GM19467 (cell line): ENCODE measurements at regions not wholly inside any gene's neighbourhood (a gene's known extent, or its start where the extent isn't known, plus 50 kb on each side); places are given as distances from the start of the nearest gene placed in this dataset.
A peak's percentile ranks its signal among the peaks of the same experiment; 100 is the strongest.

Experiments
- ATAC-seq: cut with Tn5 transposase; IDR thresholded peaks from one replicate; pipeline ENCODE4 v1.9.1; 2021; ENCODE audit warnings: mild to moderate bottlenecking, moderate library complexity; ENCODE audit not compliant: unreplicated experiment

DNA sequence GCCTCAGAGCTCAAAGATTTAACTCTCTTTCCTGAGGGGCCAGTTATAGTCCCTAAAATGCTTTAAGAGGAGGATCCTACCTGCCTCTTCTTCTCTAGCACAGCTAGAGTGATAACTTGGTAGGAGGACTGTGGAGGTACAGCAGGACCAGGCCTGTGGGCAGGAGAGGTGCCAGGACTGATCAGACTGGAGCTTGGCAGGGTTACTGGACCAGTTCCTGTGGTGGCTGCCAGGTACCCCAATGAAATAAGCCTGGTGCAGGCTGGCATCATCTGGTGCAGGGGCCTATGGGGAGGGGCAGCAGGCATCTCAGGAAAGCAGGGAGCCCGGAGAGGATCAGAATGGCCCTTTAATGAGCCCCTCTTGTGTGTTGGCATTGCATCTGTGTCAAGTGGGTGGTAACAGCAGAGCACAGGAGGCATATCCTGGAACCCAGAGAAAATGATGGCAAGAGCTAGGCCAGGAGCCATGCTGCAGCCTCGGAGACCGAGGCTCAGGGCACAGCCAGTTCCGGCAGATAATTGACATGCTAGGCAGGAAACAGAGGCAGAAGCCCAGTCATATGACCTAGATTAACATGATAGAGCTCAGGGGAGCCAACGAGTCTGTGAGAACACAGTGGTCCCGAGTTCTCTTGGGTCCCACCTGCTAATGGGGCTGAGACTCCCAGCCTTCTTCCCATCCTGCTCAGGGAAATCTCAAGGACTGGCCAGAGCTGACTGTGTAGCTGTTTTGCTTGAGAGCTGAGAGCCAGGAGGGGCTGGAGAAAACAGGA lies 187.5 kb upstream of the ZBED5 start:
- no peak for ATAC-seq

DNA sequence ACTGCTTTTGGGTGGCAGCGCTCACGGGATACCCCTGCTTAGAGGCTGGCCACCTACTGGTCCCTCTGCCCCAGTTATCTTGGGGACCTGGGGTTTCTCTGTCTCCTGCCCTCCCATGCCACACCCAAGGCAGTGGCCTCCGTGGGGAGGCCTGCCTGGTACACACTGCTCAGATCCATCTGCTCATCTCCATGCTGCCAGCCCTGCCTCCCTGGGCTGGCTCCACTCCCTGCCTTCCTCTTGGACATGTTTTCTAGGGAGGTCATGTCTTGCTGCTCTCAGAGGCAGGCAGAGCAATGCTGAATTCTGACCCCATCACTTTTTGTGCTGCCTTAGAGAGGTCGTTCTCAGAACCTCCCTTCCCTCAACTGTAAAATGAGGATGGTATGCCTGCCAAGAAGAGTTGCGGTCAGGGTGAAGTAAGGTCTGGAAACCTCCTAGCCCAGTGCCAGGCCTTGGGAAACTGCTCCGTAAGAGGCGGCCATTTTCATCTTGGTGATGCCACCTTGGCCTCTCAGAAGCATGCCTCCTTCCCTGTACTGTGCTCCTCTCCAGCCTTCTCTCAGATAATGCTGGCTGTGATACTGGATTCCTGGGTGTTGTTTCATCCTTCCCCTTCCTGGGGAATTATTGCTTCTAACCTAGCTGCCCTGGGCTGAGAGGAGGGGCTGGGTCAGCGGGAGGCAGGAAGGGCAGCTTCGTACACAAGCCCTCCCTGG lies 186.4 kb upstream of the ZBED5 start:
- ATAC-seq: no peak

DNA sequence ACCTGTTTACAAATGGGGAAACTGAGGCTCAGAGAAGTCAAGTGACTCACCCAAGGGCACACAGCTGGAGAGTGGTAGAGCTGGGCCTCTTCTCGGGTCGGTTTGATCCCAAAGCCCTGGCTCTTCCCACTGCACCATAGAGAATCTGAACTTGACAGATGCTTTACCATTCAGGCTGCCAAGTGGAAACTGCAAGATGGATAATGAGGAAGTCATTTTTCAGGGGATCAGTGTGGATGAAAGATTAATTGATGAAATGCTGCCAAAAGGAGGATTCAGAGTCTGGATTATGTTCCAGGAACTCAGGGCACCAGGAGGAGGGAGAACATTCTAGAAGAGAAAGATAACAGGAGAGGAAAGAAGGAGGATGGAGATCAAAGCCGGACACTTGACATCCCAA lies 185.9 kb upstream of the ZBED5 start:
- no peak for ATAC-seq

DNA sequence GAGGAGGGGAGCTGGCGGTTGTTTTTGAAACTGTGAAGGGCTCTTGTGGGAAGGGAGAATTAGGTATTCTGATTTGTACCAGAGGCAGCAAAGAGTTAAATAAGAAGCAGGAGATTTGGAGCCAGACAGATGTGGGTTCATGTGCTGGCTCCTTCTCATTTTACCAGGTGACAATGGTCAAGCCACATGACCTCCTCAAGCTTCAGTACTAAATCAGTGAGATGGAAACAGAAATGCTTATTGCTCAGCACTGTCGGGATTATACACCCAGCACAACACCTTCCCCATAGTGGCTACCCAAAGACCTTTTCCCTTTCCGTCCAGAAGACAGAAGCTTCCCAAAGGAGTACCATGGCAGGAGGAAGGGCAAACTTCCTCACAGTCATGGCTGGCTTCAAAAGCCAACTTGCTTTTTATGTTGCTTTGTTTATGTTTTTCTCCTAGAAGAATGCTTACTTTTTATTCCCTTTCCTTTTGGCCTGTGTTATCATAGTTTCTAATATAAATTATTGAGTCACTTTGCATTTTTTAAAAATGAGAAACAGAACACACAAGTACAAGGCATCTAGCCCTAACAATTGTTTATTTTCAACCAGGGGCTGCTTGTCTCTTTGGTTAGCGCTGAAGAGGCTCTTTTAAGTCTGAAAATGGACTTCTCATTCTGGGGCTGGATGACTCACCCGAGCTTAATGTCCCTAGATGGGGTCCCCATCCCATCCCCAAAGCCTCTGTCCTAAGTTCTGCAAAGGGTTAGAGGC lies 181.5 kb upstream of the ZBED5 start:
- ATAC-seq: no peak

DNA sequence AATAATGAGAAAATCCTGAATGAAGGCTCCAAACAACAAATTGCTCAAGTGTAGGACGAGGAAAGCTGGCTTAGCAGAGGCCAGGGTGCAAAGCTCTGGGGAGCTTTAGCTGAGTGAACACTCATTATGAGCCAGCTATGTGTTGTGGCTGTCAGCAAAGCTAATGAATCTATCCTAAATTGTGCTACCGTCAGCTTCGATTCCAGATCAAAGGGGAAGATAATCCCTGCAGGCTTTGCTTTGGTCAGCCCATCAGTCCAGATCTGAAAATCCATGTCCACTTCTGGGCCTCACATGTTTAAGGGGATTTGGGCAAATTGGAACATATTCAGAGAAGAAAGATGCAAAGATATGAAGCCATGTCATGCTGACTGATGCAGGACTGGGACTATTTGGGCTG lies 180.9 kb upstream of the ZBED5 start:
- no peak for ATAC-seq

DNA sequence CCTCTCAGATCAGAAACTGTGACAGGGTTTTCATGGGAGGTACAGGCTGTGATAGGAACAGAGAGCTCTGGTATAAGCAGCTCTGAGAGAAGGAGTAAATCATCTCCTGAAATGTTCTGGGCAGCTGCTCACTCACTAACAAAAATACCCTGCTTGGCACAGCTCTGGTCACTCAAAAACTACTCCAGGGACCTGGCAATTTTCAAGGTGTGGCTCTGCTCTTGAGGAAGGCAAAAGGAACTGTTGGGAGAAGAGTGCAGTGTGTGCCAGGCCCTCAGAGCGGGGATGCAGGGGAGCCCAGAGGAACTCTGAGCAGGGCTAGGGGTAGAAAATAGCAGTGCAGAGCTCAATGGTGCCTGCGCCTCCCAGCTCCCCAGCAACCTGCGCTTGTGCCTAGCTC lies 180.5 kb upstream of the ZBED5 start:
- ATAC-seq: no peak

DNA sequence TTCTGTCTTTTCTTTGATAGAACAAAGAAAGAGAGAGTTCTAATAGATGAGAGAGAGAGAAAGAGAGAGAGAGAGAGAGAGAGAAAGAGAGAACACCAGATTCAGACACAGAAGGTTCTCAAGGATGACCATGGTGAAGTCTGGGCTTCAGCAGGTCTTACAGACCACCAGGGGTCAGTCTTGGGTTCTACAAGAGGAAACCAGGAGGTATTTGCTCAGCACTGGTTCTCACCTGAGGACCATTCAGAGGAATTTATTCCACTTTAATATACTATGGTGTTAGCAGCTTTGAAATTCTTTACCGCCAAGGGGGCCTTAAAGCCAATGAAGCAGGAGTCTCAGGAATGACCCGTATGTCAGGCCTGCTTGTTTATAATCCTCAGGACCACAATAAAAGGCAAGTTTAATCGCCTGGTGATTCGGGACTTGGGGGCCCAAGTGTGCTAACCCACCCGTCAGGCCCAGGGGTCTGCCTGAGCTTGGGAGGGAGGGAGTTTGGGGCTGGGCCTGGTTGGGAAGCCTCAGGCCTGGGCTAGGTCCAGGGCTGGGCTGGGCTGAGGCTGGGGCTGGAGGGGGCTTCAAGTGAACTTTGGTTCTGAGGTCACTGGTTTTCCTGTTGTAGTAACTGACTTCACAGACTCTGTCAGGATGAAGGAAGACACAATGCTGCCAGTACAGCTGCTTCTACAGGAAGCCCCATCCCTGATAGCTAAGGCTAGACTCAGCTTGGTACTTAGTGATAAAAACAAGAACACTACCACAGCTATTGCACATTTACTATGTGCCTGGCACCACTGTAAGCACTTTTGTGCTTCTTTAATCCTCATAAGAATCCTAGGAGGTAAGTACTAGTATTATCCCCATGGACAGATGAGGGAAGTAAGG lies 179.2 kb upstream of the ZBED5 start:
- ATAC-seq: peak; percentile 66

DNA sequence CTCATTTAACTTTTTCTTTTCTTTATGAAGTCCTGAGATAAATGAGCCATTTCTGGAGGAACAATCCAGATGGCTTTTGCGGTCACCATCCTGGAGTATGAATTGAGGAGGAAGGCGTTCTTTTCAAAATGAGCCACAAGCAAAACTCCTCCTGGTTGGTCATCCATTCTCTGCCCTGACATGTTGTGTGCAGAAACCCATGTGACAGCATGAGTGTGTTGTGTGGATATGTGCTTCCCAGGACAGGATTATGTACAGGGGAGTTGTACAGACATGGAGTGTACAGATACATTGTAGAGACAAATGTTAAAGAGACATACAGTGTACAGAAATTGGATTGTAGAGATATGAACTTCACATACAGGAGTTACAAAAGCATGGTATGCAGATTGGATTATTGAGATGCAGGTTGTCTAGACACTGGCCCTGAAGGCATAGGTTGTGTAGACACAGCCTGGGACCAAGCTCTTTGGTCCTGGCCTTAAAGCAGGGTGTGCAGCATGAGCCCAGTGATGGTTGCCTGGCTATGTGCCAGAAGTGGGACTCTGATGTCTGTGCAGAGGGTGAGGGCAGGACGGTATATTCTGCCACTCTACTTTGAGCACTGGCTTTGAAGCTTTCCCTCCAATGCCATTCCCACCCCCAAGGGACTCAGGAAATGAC lies 178.5 kb upstream of the ZBED5 start:
- ATAC-seq: no peak

DNA sequence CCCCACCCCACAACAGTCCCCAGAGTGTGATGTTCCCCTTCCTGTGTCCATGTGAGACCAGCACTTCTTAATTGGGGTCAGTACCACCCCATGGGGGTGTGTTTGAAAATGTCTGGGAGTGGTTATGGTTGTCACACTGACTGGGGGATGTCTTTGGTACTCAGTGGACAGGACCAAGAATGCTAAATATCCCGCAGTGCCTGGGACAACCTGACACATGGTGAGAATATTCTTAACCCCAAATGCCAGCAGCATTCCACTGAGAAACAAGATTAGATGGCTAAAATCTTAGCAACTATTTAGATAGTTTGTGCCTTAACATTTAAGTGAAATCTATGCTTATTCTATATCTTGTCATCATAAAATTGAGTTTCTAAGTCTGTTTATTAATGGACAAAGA lies 177.5 kb upstream of the ZBED5 start:
- ATAC-seq: no peak

DNA sequence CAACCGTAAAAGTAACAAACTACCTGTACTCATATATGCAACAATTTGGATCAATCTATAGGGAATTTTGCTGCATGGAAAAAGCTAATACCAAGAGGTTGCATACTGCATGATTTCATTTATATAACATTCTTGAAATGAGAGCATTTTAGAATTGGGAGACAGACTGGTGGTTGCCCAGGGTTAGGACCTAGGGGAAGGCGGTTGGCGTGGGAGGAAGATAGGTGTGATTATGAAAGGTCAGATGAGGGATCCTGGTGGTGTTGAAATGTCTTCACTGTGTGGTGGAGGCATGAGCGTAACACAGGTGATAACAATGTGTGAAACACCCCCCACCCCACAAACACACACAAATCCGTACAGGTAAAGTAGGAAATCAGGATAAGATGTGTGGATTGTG lies 176.6 kb upstream of the ZBED5 start:
- no peak for ATAC-seq

DNA sequence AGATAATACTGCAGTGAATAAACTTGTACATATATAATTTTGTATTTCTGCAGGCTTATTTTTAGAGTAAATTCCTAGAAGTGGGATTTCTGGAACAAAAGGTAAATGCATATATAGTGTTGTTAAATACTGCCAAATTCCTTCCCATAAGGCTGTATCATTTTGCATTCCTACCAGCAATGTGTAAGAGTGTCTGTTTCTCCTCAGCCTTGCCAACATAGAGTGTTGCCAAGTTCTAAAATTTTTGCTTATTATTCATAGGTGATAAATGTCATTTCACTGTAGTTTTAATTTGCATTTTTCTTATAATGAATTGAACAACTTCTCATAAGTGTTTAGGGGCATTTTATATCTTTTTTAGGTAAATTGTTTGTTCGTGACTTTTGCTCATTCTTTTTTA lies 174.2 kb upstream of the ZBED5 start:
- no peak for ATAC-seq

DNA sequence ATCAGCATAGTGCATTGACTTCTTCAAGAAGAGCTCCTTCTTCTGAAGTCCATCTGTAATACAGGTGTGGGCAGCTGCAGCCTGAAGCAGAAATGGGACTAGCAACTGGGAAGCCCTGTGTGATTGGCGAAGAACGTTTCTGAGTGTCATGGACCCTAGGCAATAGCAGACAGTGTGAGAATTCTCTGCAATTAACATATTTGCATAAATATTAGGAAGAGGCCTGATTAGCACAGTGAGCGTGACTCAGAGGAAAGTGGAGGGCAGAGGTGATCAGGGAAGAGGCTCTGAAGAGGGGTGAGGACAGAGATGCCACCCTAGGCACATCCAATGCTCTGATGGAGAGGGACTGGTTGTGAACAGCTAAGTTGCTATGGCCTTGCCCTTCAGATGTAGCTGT lies 171.2 kb upstream of the ZBED5 start:
- no peak for ATAC-seq

DNA sequence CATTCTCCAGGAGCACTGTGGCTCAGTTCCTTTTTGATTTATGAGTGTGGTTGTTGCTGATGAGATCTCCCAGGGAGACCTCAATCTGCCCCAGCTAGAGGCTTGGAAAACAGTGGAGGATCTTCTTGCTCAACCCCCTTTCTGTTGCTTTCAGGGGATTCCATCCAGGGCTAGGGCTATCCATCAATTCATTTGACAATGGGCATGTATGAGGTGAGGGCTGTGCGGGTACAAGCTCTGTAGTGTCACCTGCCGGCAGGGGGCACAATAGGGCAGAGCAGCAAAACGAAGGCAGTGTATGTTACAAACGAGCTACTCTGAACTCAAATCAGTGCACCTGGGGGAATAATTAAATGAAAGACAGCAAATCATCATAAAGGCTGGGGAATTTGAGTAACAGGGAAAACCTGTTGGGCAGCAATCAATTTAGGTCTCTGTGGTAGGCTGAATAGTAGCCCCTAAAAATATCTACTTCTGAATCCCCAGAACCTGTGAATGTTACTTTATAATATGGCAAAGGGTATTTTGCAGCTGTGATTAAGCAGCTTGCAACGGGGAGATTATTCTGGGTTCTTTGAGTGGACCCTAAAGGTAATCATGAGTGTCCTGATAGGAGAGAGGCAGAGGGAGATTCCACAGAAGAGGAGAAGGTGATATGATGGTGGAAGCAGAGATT lies 170.3 kb upstream of the ZBED5 start:
- ATAC-seq: no peak

DNA sequence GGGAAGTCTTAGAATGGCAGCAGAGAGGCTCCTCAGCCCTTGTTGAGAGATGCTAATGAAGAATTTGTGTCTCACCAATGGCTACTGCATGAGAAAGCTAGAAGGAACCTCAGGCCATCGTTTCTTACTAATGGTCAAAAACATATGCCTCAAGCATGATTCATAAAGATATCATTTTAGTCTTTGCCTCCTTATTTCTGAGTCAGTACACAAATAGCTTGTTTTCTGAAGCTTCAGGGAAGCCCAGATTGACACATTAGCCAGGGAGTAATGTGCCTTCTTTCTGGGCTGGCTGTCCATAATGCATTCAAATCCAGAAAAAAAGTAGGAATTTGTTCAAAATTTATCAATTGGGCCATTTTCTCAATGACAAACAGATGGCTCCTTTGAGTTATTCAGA lies 169.4 kb upstream of the ZBED5 start:
- ATAC-seq: no peak

DNA sequence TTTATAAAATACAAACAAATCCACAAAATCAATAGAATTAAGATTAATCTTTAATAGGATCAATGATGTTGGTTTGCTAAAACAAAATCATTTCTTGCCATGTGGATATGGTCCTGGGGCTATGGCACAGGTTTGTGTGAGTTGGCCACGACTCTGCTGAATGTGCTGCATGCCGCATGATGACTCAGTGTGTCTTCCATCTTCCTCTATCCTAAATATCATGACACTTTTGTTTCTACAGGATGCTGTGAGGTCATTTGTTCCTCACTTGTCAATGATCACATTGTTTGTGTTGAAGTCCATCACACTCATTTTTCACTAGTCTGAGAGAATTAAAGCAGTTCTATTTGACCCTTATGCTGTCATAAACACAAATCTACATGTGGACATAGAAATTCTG lies 167.2 kb upstream of the ZBED5 start:
- ATAC-seq: no peak

DNA sequence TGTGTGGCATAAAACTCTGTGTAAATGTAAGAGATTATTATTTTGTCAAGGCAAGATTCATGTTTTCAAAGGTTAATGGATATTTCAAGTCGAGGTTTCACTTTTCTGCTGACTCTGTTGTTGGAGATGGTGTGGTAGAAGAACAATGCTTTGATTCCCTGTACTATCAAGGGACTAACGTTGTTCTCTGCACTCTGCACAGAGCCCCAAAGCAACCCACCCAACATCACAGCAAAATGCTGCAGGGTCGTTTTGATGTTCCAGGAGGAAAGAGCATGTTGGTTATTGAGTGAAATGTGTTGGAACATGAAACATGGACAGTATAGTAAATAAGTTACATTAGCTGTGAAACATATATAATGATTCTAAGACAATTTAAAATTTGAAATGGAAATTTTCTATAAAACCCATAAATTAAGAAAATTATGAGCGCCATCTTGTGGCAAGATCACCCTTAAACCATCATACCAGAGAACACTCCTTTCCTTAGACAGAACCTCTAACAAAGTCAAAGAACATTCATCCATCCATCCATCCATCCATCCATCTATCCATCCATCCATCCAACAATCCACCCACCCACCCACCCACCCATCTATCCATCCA lies 164.4 kb upstream of the ZBED5 start:
- ATAC-seq: no peak

DNA sequence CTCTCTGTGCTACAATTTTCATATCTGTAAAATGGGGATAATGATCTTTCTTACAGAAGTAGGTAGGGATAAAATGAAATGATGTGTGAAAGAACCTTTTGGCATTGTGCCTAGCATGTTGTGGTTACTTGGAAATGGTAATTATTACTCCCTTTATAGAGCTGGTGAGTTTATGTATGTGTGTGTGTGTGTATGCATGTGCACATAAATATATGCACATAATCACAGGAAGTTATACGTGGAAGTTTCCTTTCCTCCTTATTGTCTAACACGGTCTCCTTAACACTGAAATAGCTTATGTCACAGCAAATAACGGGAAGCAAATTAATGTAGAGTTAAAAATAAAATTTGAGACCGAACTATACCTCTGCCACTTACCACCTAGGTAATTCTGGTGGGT lies 163.7 kb upstream of the ZBED5 start:
- no peak for ATAC-seq

DNA sequence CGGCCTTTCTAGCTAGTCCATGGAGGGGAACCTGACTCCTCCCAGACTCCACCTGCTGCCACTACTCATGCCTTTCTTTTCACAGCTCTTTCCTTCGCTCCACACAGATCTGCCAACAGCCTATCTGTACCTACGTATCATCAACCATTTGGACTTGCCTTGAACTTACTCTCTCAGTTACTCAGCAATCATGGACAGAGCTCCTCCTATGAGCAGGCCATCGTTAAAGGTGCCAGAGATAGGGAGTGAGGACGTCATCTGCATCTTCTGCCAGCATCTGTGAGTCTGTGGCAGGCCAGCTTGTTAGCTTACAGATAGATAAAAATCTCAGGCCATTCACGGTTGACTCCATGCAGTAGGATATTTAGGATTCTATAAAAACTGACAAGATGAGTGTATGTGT lies 162.9 kb upstream of the ZBED5 start:
- ATAC-seq: no peak

DNA sequence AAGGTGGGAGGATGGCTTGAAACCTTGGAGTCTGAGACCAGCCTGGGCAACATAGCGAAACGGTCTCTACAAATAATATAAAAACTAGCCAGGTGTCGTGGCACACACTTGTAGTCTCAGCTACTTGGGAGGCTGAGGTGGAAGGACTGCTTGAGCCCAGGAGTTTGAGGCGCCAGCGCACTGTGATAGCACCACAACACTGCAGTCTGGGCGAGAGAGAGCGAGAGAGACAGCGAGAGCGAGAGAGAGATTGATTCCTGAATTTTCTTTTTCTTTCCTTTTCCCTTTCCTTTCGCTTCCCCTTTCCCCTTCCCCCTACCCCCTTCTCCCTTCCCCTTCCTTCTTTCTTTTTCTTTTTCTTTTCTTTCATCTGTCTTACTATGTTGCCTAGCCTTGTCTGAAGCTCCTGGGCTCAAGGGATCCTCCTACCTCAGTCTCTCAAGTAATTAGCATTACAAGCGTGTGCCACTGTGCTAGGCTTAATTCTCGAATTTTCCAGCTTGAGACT lies 162.4 kb upstream of the ZBED5 start:
- ATAC-seq: no peak
